ENCODE measurements at regions not wholly inside any gene's neighbourhood (a gene's known extent, or its start where the extent isn't known, plus 50 kb on each side); places are given as distances from the start of the nearest gene placed in this dataset.

- H3K36me3 ChIP-seq (ENCODE audit: low read depth), result no peaks in the 10 kb centered on the region
- H3K4me3 ChIP-seq (ENCODE audit: severe bottlenecking), result no peak overlapping the region
- ATAC-seq (ENCODE audit: low read depth) (0 out of 3 replicates have a peak, but pooled peaks have one; percentile 19), DNase-seq (ENCODE audit: low spot score) (no peak)
- H3K27ac ChIP-seq (ENCODE audit: poor library complexity, severe bottlenecking), result no peak overlapping the region
- TF ChIP-seq CTCF (IDR thresholded peaks at IDR 0.05; ENCODE audit: poor library complexity, severe bottlenecking), result peak; percentile 11
- no peaks in the 10 kb centered on the region for H3K9me3 ChIP-seq (ENCODE audit: severe bottlenecking)
- H3K27me3 ChIP-seq (ENCODE audit: insufficient read depth, poor library complexity, severe bottlenecking), result peaks cover 17% of the 10 kb centered on the region
- H3K4me1 ChIP-seq (ENCODE audit: insufficient read depth, poor library complexity, severe bottlenecking), result no peaks in the 10 kb centered on the region
These were observed 221.5 kb upstream of the SLC35G4 start for GRCh38 chr18:11387880-11388279.

GRCh38 chr18:11383381-11383780 lies 226.0 kb upstream of the SLC35G4 start:
- Histone ChIP-seq H3K27ac (ENCODE audit: poor library complexity, severe bottlenecking) (no peak overlapping the region), H3K27me3 (ENCODE audit: insufficient read depth, poor library complexity, severe bottlenecking) (no peaks in the 10 kb centered on the region), H3K36me3 (ENCODE audit: low read depth) (no peaks in the 10 kb centered on the region), H3K9me3 (ENCODE audit: severe bottlenecking) (no peaks in the 10 kb centered on the region), H3K4me3 (ENCODE audit: severe bottlenecking) (no peak overlapping the region), H3K4me1 (ENCODE audit: insufficient read depth, poor library complexity, severe bottlenecking) (no peaks in the 10 kb centered on the region)
- no peak for ATAC-seq (ENCODE audit: low read depth)
- TF ChIP-seq CTCF (IDR thresholded peaks at IDR 0.05; ENCODE audit: poor library complexity, severe bottlenecking), result no peak
- DNase-seq (ENCODE audit: low spot score), result no peak

GRCh38 chr18:11380968-11381367 lies 228.4 kb upstream of the SLC35G4 start:
- no peak for ATAC-seq (ENCODE audit: low read depth)
- no peak for TF ChIP-seq CTCF (IDR thresholded peaks at IDR 0.05; ENCODE audit: poor library complexity, severe bottlenecking)
- no peaks in the 10 kb centered on the region for H3K4me1 ChIP-seq (ENCODE audit: insufficient read depth, poor library complexity, severe bottlenecking)
- H3K27ac ChIP-seq (ENCODE audit: poor library complexity, severe bottlenecking), result no peak overlapping the region
- DNase-seq (ENCODE audit: low spot score), result no peak
- no peaks in the 10 kb centered on the region for H3K9me3 ChIP-seq (ENCODE audit: severe bottlenecking)
- no peaks in the 10 kb centered on the region for H3K36me3 ChIP-seq (ENCODE audit: low read depth)
- H3K27me3 ChIP-seq (ENCODE audit: insufficient read depth, poor library complexity, severe bottlenecking), result peaks cover 5% of the 10 kb centered on the region
- H3K4me3 ChIP-seq (ENCODE audit: severe bottlenecking), result no peak overlapping the region

- DNase-seq (ENCODE audit: low spot score), result no peak
- no peak for ATAC-seq (ENCODE audit: low read depth)
- no peak overlapping the region for H3K27ac ChIP-seq (ENCODE audit: poor library complexity, severe bottlenecking)
- peaks cover 5% of the 10 kb centered on the region for H3K27me3 ChIP-seq (ENCODE audit: insufficient read depth, poor library complexity, severe bottlenecking)
- no peak overlapping the region for H3K4me3 ChIP-seq (ENCODE audit: severe bottlenecking)
- H3K9me3 ChIP-seq (ENCODE audit: severe bottlenecking), result no peaks in the 10 kb centered on the region
- H3K4me1 ChIP-seq (ENCODE audit: insufficient read depth, poor library complexity, severe bottlenecking), result no peaks in the 10 kb centered on the region
- no peaks in the 10 kb centered on the region for H3K36me3 ChIP-seq (ENCODE audit: low read depth)
- no peak for TF ChIP-seq CTCF (IDR thresholded peaks at IDR 0.05; ENCODE audit: poor library complexity, severe bottlenecking)
These were observed 229.7 kb upstream of the SLC35G4 start for GRCh38 chr18:11379660-11380059.

- Histone ChIP-seq H3K27ac (ENCODE audit: poor library complexity, severe bottlenecking) (no peak overlapping the region), H3K36me3 (ENCODE audit: low read depth) (no peaks in the 10 kb centered on the region), H3K4me1 (ENCODE audit: insufficient read depth, poor library complexity, severe bottlenecking) (no peaks in the 10 kb centered on the region), H3K9me3 (ENCODE audit: severe bottlenecking) (no peaks in the 10 kb centered on the region), H3K27me3 (ENCODE audit: insufficient read depth, poor library complexity, severe bottlenecking) (peaks cover 5% of the 10 kb centered on the region), H3K4me3 (ENCODE audit: severe bottlenecking) (no peak overlapping the region)
- no peak for DNase-seq (ENCODE audit: low spot score)
- TF ChIP-seq CTCF (IDR thresholded peaks at IDR 0.05; ENCODE audit: poor library complexity, severe bottlenecking), result no peak
- no peak for ATAC-seq (ENCODE audit: low read depth)
These were observed 228.6 kb upstream of the PIEZO2 start for GRCh38 chr18:11377766-11378540.
